NT2/D1 (cell line): ENCODE measurements at regions not wholly inside any gene's neighbourhood (a gene's known extent, or its start where the extent isn't known, plus 50 kb on each side); places are given as distances from the start of the nearest gene placed in this dataset.

Experiments
- YY1 ChIP-seq: IDR thresholded peaks from 2 replicates; pipeline ENCODE4 v1.6.1; 2011; ENCODE audit not compliant: insufficient read length, insufficient read depth
- ZNF274 ChIP-seq: IDR thresholded peaks from 2 replicates; pipeline ENCODE4 v1.6.1; 2011; ENCODE audit warnings: mild to moderate bottlenecking, low read depth, low read length

DNA sequence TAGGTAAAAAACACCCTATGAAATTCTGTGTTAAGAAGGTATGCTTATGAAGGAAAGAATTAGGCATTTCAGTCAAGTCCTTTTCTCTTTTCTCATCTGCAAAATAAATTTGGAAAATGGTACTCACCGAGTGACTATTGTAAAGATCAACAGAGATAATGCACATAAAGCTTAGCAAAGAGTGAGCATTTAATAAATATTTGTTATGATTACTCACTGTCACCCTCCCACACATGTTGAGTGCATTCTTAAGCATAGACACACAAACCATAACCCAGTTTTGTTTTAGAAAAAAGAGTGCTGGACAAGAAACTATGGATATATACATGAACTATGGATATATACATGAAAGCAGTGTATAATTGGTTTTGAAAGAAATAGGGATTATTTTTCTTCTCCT lies 54.7 kb upstream of the PRLR start:
- no peak for TF ChIP-seq ZNF274
- TF ChIP-seq YY1: no peak
